GM19463 (cell line): ENCODE measurements at regions not wholly inside any gene's neighbourhood (a gene's known extent, or its start where the extent isn't known, plus 50 kb on each side); places are given as distances from the start of the nearest gene placed in this dataset.

Experiments used
- ATAC-seq: cut with Tn5 transposase; IDR thresholded peaks from one replicate; pipeline ENCODE4 v1.9.1; 2021; ENCODE audit warnings: mild to moderate bottlenecking, moderate library complexity; ENCODE audit not compliant: unreplicated experiment

DNA sequence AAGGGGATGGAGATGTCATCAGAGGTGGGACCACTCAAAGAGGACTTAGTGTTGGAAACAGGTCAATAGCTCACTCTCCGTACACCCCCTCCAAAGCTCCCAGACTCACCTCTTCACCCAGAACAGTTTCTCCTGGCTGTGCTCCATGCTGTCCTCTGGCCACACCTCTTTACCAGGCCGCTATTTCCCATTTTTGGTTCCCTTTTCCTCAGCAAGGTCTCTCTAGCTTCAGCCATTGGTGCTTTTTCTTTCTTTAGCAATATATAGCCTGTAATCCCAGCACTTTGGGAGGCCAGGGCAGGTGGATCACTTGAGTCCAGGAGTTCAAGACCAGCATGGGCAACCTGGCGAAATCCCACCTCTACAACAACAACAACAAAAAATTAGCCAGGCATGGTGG is 123.6 kb upstream of the SMAD3 start:
- no peak for ATAC-seq

DNA sequence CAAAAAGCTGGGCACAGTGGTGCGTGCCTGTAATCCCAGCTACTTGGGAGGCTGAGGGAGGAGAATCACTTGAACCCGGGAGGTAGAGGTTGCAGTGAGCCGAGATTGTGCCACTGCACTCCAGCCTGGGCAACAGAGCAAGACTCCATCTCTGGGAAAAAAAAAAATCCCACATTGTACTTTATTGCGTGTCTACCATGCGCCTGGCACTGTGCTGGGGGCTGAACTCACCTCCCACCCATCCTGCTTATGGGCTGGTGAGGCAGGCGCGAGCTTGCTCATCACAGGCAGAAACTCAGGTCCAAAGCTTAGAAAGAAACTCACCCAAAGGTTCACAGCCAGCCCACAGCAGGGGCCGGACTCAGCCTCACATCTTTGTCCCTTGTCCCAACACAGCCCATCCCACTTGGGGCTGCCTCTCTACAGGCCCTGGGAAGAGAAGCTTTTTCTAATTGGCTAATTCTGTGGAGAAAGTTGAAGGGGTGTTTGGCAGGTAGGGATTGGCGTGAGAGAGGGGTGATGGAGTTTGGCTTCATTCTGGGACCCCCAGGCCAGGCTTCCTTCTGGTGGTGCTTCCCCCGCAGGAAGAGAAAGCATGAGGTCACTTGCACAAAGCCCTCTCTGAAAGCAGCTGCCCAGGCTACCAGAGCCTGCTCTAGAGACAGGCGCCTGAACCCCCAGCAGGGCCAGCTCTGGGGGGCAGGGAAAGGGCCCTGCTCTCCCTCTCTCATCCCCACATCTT is 122.6 kb upstream of the SMAD3 start:
- ATAC-seq: no peak

DNA sequence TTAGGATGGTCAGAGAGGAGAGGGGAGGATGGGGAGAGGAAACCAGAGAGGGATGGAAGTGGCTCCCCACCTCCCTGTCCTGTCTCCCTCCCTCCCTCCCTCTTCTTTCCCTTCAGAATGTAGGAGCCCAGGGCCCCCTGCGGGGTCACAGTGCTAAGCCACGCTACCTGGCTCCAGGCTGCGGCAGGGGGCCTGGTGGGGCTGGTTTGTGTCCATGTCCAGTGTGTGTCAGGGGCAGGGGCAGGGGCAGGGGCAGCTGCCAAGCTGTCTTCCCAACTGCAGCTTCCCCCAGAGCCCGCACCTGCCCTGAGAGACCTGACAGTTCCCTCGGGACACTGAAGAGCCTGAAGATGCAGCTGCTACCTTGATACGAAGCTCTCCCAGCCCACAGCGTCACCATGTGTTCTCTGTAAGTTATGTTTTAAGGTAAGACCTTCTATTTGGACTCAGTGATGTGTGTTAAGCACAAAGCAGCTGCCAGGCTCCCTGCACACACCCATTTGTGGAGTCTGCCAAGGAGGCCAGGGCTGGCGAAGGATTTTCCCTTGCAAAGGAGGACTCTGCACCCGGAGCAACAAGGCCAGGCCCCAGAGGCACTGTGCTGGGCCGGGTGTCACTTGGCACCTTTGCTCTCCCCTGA is 121.8 kb upstream of the SMAD3 start:
- no peak for ATAC-seq

DNA sequence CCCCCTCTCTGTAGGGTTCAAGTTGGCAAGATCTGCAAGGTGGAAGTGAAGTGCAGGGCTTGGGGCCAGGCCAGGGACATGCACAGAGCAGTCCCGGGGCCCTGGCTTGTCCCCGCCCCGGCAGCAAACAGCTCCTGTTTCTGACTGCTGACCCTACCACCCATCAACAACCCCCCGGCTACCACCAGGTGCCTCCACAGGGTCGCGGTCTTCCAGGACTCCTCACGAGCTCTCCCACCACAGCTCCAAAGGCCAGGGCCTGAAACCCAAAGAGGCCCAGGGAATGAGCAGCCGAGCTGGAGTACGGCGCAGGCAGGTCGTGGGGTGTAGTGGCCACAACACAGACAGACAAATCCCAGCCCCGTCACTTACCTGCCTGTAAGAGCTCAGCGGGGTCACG is 121.3 kb upstream of the SMAD3 start:
- ATAC-seq: no peak

DNA sequence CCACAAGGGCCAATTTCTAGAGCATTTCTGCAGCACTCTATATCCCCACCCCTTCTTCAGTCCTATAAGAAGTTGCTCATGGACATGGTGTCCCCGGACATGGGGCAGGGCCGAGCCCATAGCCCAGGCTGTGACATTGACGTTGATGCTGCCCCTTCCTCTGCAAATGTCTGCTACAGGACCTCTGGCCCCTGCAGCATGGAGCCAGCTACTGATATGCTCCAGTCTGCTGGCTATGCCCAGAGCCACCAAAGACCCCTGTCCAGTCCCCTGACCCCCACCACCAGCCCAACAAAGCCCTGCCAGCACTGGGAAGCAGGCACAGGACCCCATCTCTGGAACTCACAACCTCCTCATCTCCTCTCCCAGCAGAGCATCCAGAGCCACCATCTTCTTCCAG is 120.1 kb upstream of the SMAD3 start:
- ATAC-seq: no peak

DNA sequence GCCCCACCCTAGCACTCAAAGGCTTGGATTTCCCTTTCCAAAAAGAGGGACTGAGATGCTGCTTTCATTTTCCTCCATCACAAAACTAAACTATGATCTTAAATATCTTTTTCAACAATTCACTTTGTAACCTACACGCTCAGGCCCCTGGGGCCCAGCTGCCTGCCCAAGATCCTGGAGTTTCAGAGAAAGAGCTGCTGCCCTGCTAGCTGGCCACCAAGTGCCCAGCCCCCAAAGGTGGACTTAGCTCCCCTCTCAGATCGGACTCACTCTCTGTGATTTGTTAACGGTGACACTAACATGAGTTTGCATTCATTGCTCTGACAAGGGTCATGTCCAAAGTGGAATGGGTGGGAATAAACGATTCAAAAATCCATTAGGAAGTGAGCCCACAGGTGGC is 119.6 kb upstream of the SMAD3 start:
- ATAC-seq: no peak

DNA sequence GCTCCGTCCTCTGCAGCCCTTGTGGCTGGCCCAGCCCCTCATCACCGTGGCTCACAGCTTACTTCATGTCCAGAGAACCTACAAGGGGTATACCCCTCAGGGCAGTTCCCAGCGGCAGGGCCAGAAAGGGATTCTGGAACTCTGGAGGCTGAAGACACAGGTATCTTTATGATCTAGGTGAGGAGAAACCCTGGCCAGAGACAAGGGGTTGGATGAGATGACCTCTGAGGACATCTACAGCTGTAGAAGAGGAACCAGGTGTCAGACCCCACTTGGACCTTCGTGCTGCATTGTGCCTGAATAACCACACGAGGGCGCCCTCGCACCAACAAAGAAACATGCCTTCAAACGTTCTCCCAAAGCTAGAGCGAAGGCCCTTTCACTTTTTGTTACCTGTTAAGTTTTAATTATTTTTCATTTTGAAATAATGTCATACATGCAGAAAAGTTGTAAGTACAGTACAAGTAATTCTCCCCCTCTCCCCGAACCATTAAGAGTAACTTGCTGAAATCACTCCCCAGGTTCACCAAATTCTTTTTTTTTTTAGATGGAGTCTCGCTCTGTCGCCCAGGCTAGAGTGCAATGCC is 118.7 kb upstream of the SMAD3 start:
- ATAC-seq: no peak

DNA sequence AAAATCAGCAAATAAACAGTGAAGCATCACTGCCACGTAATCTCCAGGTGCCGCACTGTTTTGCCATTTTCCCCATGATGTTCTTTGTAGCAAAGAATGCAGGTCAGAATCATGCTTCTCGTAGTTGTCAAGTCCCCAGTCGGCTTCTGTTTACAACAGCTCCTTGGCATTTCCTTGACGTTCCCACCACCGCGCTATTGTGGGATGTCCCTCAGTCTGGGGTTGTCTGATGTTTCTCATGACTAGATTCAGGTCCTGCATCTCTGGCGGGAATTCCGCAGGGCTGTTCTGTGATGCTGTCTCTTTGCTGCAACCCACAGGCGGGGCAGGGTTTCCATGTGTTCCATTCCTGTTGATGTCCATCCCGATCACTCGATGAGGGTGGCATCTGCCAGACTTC is 117.9 kb upstream of the SMAD3 start:
- ATAC-seq: no peak

DNA sequence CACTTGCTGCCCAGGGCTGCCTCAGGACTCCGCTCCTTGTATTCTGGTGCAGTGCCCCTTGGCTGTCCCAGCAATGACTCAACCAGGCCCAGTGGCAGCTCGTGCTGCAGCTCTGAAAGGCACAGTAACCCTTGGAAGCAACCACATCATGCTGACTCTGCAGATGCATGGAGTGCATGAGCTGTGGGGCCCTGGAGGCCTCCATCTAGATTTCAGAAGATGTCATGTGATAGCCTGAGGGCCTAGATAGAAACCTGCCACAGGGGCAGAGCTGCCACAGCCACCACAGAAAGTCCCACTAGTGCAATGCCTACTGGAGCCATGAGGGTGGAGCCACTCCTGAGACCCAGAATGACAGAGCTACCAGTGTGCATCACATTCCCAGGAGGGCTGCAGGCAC is 117.1 kb upstream of the SMAD3 start:
- ATAC-seq: no peak

DNA sequence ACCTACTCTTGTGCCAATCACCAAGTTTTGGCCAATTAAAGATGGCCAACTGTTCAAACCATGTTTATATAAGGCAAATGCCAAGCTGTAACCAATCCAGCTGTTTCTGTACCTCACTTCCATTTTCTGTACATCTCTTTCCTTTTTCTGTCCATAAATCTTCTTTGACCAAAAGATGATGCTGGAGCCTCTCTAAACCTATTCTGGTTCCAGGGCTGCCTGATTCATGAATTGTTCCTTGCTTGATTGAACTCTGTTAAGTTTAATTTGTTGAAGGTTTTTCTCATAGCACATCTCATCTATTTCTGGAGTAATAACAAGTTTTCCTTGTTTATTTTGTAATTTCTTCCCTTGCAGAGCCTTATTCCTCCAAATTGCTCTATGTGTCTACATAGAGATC is 115.3 kb upstream of the SMAD3 start:
- ATAC-seq: no peak

DNA sequence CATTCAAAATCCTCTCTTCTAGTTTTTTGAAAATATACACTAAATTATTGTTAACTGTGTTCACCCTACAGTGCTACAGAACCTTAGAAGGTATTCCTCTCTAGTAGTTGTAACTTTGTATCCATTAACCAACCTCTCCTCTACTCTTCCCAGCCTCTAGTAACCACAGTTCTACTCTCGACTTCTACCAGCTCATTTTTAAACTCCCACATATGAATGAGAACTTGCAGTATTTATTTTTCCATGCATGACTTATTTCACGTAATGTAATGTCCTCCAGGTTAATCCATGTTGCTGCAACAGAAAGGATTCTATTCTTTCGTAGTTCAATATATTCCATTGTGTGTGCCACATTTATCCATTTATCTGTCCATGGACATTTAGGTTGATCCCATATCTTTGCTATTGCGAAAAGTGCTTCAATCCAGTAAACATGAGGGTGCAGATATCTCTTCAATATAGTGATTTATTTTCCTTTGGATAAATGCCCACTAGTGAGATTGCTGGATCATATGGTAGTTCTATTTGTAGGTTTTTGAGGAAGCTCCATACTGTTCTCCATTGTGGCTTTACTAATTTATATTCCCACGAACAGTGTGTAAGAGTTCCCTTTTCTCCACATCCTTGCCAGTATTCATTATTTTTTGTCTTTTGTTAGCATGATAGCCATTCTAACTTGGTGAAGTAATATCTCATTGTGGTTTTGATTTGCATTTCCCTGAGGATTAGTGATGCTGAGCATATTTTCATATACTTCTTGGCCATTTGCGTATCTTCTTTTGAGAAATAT is 113.7 kb upstream of the SMAD3 start:
- ATAC-seq: no peak

DNA sequence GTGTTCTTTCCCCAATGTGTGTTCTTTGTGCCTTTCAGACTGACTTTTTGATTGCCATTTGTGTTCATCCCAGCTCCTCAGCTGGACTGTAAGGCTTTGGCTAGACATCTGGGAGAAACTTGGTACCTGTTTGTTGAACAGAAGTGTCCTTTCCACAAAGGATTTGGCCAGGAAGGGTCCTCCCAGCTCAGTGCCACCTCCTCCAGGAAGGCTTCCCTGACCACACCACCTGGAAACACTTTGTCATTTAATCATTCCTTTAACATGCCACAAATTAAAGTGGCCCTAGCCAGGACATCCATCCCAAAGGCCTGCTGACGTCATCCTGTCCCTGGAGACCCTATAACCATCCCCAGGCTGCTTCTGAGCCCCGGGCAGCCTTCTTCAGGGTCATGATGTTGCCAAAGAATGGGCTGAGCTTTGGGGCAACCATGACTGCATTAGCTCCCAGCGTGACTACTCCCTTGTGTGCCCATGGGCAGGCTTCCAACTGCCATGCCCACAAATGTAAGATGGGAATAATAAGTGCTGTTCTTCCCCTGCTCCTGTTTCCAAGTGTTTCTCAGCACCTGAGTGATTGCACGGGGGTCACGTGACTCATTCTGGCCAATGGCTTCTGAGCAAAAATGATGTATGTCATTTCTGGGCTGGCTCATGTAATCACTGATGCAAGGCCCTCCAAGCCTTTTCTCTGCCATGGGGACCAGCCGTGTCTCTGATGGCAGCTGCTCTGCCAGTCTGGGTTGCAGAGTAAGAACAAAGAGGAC is 112.5 kb upstream of the SMAD3 start:
- no peak for ATAC-seq

DNA sequence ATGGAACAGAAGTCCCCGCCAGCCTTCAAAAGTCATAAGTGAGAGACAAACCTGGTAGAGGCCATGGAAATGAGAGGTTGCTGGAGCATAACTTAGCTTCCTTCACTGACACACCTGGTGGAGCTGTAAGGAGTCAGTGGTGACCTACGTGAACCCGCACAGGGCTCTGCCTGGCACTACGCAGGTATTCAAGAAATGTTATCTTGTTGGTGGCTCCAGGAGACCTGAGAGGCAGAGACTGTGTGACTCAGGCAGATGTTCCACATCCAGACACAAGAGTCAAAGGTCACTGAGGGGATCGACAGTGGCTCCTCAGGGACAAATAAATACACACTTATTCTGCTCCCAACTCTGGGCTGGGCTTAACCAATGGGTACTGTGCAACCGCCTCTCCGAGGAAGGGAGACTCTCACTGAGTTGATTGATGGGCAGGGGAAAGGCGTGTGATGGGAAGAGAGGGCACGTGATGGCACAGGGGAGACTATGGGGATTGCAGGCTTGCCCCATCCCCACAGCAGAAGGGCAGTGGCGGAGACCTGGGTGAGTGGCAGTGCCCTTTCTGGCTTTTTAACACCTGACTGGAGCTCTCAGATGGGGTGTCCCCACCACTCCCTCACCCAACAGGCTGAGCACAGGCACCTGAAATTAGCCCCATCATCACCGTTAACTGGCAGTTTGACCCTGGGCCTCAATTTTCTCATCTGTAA is 111.7 kb upstream of the SMAD3 start:
- no peak for ATAC-seq

DNA sequence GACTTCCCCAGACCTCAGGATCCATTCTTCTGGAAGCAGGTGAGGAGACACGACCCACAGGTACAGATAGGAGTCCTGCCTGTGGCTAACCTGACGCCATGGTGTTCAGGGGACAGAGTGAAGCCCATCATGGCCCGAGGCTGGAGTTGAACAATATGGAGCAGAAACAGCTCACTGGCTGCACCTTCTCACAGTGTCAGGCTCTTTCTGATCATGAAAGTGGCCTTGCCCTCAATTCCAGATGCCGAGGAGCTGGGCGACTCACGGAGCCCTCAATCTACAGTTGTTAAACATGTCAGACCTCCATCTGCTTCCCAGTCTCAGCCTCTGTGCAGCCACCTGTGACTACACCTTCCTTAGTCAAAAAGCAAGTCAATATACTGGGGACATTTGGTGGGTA is 110.8 kb upstream of the SMAD3 start:
- ATAC-seq: no peak

DNA sequence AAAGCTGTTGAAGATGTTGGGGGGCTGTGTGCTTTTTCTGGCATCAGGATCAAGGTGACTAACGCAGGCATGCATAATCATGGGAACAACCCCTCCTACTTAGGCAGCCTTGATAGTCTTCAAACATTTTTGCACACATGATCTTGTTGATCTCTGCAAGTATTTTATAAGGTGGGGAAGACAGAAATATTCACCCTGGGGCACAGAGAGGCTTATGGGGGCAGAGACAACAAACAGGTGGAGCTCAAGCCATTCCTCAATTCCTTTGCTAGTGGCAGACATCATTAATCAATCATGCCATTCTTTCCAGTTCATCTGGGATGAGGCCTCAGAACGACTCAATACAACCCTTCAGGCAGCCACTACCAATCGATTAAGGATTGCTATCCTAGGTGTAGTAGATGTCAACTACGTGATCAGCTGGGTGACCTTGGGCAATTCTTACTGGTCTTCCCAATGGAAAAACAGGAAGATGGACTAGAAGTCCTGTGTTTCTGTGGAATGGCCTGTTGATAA is 110.3 kb upstream of the SMAD3 start:
- ATAC-seq: no peak

DNA sequence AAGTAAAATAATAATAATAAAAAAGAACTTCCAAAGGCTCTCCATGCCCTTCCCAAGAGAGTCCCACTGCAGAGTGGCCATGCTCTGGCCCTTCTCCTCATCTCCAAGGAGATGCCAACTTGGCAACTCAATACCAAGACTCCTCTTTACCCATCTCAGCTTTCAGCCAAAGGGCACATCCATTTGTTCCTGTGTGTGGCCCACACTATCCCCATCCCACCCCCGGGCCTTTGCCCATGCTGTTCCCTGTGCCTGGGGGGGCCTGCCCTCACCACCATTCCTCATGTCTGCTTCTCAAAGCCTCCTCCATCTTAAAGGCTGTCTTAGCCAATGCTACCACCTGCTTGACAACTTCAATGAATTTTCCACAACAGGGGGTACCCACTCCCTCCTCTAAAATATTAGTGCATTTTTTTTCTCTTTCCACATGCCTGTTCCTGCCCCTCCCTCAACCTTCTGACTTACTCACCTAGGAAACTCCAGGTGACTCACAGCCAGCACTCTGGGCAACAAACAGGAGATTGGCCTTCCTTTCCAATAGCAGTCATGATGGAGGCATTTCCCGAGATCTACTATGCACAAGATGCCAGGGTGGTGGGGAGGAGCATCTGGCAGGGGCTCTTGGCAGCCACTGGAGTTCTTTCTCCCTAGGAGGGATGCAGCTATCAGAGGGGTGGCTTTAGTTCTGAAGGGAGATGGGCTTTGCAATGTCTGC is 109.4 kb upstream of the SMAD3 start:
- ATAC-seq: no peak

DNA sequence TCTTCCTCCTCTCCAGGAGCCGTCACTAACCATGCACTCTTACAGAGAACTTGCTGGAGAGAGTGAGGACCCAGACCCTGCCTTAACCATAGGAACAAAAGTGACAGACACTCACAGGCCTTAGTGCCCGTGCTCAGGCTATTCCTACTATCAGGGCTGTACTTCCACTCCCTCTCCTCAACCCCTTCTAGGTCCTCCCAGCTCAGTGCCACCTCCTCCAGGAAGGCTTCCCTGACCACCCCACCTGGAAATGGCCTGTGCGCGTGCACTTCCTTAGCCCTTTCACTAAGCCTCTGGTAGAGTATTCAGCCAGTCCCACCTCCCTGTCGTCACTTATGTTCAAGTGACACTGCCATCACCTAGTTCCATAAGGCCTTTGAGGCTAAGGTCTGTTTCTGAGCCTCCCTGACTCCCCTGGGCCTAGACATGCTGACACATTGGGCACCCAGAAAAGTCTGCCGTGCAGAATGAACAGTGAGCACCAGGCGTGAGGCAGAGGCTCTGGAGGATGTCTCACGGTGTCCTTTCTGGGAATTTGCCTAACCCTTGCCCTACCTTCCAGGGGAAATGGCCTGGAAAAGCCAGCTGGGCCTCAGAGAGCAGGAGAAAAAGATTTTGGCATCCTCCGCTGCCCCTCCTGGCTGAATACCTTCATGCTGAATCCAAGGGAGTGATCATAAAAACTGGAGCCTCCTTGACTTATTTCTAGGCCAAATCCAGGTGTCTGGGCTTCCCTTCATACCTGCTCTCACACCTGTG is 108.6 kb upstream of the SMAD3 start:
- no peak for ATAC-seq

DNA sequence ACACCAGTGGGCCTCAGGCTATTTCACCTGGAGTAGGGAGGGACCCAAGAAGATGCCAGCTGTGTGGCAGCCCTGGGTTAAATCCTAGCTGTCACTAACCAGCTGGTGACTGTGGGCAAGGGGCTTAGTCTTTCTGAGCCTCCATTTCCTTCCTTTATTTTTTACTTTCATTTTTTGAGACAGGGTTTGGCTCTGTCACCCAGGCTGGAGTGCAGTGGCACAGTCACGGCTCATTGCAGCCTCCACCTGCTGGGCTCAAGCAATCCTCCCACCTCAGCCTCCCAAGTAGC is 108.0 kb upstream of the SMAD3 start:
- ATAC-seq: no peak

DNA sequence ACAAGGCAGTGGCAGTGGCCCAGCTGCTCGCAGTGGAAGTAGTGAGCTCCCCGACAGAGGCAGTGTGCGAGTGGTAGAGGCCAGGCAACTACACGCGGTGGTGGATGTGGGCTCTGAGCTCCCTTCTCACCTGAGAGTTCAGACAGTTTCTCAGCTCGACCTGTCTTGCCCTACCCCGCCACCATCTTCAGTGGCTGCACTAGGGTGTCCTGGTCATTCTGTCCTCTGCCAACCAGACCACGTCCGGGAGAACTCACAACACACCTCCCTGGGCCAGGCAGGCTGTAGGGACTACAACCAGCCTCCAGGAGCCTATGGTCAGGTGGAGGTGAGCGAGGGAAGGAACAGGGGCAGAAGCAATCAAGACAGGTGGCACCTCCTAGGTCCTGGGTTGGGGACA is 106.3 kb upstream of the SMAD3 start:
- ATAC-seq: no peak
